A673 (cell line): ENCODE measurements at regions not wholly inside any gene's neighbourhood (a gene's known extent, or its start where the extent isn't known, plus 50 kb on each side); places are given as distances from the start of the nearest gene placed in this dataset.

Experiments
- CTCF ChIP-seq: fragments of 300-800, 200-600 bp; sonication (generic); conservative IDR thresholded peaks from 2 replicates; pipeline ENCODE4 v1.5.1; 2017; ENCODE audit warnings: low read depth, mild to moderate bottlenecking, antibody characterized with exemption, low read length, moderate library complexity, mixed read lengths
- EZH2 ChIP-seq: fragments of 200-600 bp; sonication (generic); IDR thresholded peaks from 2 replicates; pipeline ENCODE4 v1.6.1; 2017; ENCODE audit warnings: borderline replicate concordance, low read depth, mild to moderate bottlenecking, mixed read lengths, antibody characterized with exemption, low read length; ENCODE audit not compliant: poor library complexity, severe bottlenecking

- no peak for TF ChIP-seq CTCF
- TF ChIP-seq EZH2 = no peak
Measured at GRCh38 chr9:80125731-80126264, 554.0 kb downstream of the TLE4 start.
